ENCODE measurements at regions not wholly inside any gene's neighbourhood (a gene's known extent, or its start where the extent isn't known, plus 50 kb on each side); places are given as distances from the start of the nearest gene placed in this dataset.
"Not testable (repeated sequence)": the region's sequence is repeated elsewhere in the genome, so short reads cannot be mapped to it uniquely, and the experiment has no call there.

- H3K36me3 ChIP-seq (ENCODE audit: control insufficient read depth in 2 of 2, insufficient read depth in 2 of 2, low read length in 1 of 2); H3K9me3 ChIP-seq (ENCODE audit: control insufficient read depth in 2 of 2, insufficient read depth in 1 of 2, low read depth in 1 of 2, low read length in 1 of 2); H3K4me3 ChIP-seq (ENCODE audit: low read depth in 1 of 2, low read length in 2 of 2); H3K27ac ChIP-seq (ENCODE audit: low read depth in 2 of 2, low read length in 1 of 2); H3K4me1 ChIP-seq (ENCODE audit: control insufficient read depth in 2 of 2, insufficient read depth in 2 of 2, low read length in 1 of 2); H3K27me3 ChIP-seq (ENCODE audit: control insufficient read depth in 1 of 2, insufficient read depth in 2 of 2, low read length in 2 of 2): not testable (repeated sequence)
- WGBS, 2 donors, result 98 to 99% methylated on average over 6 of the region's 6 CpGs
These were observed 53.4 kb upstream of the MED14 start for GRCh38 chrX:40788698-40789097.

- Histone ChIP-seq H3K4me3 (ENCODE audit: low read depth in 1 of 2, low read length in 2 of 2) (no peak overlapping the region), H3K36me3 (ENCODE audit: control insufficient read depth in 2 of 2, insufficient read depth in 2 of 2, low read length in 1 of 2) (no peaks in the 10 kb centered on the region), H3K9me3 (ENCODE audit: control insufficient read depth in 2 of 2, insufficient read depth in 1 of 2, low read depth in 1 of 2, low read length in 1 of 2) (no peaks in the 10 kb centered on the region), H3K4me1 (ENCODE audit: control insufficient read depth in 2 of 2, insufficient read depth in 2 of 2, low read length in 1 of 2) (no peaks in the 10 kb centered on the region), H3K27me3 (ENCODE audit: control insufficient read depth in 1 of 2, insufficient read depth in 2 of 2, low read length in 2 of 2) (no peaks in the 10 kb centered on the region), H3K27ac (ENCODE audit: low read depth in 2 of 2, low read length in 1 of 2) (no peak overlapping the region)
- WGBS, 2 donors, result 77 to 87% methylated on average over 1 of the region's 1 CpG
These were observed 57.1 kb upstream of the MED14 start for GRCh38 chrX:40792433-40792832.

GRCh38 chrX:40794829-40795130 is 59.4 kb upstream of the MED14 start:
- peak overlapping the region in 1 of 2 donors; percentile 55 for H3K27ac ChIP-seq (ENCODE audit: low read depth in 2 of 2, low read length in 1 of 2)

GRCh38 chrX:40799745-40800144 is 64.4 kb upstream of the MED14 start:
- H3K4me1 ChIP-seq (ENCODE audit: control insufficient read depth in 2 of 2, insufficient read depth in 2 of 2, low read length in 1 of 2); H3K27me3 ChIP-seq (ENCODE audit: control insufficient read depth in 1 of 2, insufficient read depth in 2 of 2, low read length in 2 of 2); H3K36me3 ChIP-seq (ENCODE audit: control insufficient read depth in 2 of 2, insufficient read depth in 2 of 2, low read length in 1 of 2); H3K4me3 ChIP-seq (ENCODE audit: low read depth in 1 of 2, low read length in 2 of 2); H3K27ac ChIP-seq (ENCODE audit: low read depth in 2 of 2, low read length in 1 of 2); H3K9me3 ChIP-seq (ENCODE audit: control insufficient read depth in 2 of 2, insufficient read depth in 1 of 2, low read depth in 1 of 2, low read length in 1 of 2): not testable (repeated sequence)
- WGBS, 2 donors, result 83% methylated on average over 3 of the region's 3 CpGs

More at GRCh38 chrX:40794829-40795130, 59.4 kb upstream of the MED14 start:
- WGBS, 2 donors, result 73 to 94% methylated on average over 1 of the region's 1 CpG
- H3K9me3 ChIP-seq (ENCODE audit: control insufficient read depth in 2 of 2, insufficient read depth in 1 of 2, low read depth in 1 of 2, low read length in 1 of 2); H3K27me3 ChIP-seq (ENCODE audit: control insufficient read depth in 1 of 2, insufficient read depth in 2 of 2, low read length in 2 of 2); H3K4me3 ChIP-seq (ENCODE audit: low read depth in 1 of 2, low read length in 2 of 2); H3K36me3 ChIP-seq (ENCODE audit: control insufficient read depth in 2 of 2, insufficient read depth in 2 of 2, low read length in 1 of 2); H3K4me1 ChIP-seq (ENCODE audit: control insufficient read depth in 2 of 2, insufficient read depth in 2 of 2, low read length in 1 of 2): not testable (repeated sequence)

GRCh38 chrX:40805404-40805803 is 70.1 kb upstream of the MED14 start:
- 84 to 91% methylated on average over 13 of the region's 13 CpGs for WGBS, 2 donors
- H3K27ac ChIP-seq (ENCODE audit: low read depth in 2 of 2, low read length in 1 of 2), result no peak overlapping the region
- no peak overlapping the region for H3K4me3 ChIP-seq (ENCODE audit: low read depth in 1 of 2, low read length in 2 of 2)
- H3K4me1 ChIP-seq (ENCODE audit: control insufficient read depth in 2 of 2, insufficient read depth in 2 of 2, low read length in 1 of 2), result no peaks in the 10 kb centered on the region
- H3K36me3 ChIP-seq (ENCODE audit: control insufficient read depth in 2 of 2, insufficient read depth in 2 of 2, low read length in 1 of 2), result no peaks in the 10 kb centered on the region
- no peaks in the 10 kb centered on the region for H3K27me3 ChIP-seq (ENCODE audit: control insufficient read depth in 1 of 2, insufficient read depth in 2 of 2, low read length in 2 of 2)
- H3K9me3 ChIP-seq (ENCODE audit: control insufficient read depth in 2 of 2, insufficient read depth in 1 of 2, low read depth in 1 of 2, low read length in 1 of 2), result no peaks in the 10 kb centered on the region

GRCh38 chrX:40806513-40807220 is 71.3 kb upstream of the MED14 start:
- Histone ChIP-seq H3K27me3 (ENCODE audit: control insufficient read depth in 1 of 2, insufficient read depth in 2 of 2, low read length in 2 of 2) (no peaks in the 10 kb centered on the region), H3K9me3 (ENCODE audit: control insufficient read depth in 2 of 2, insufficient read depth in 1 of 2, low read depth in 1 of 2, low read length in 1 of 2) (no peaks in the 10 kb centered on the region), H3K4me3 (ENCODE audit: low read depth in 1 of 2, low read length in 2 of 2) (no peak overlapping the region), H3K36me3 (ENCODE audit: control insufficient read depth in 2 of 2, insufficient read depth in 2 of 2, low read length in 1 of 2) (no peaks in the 10 kb centered on the region), H3K27ac (ENCODE audit: low read depth in 2 of 2, low read length in 1 of 2) (no peak overlapping the region), H3K4me1 (ENCODE audit: control insufficient read depth in 2 of 2, insufficient read depth in 2 of 2, low read length in 1 of 2) (no peaks in the 10 kb centered on the region)
- WGBS, 2 donors, result 71 to 85% methylated on average over 8 of the region's 8 CpGs

- Histone ChIP-seq H3K4me3 (ENCODE audit: low read depth in 1 of 2, low read length in 2 of 2) (no peak overlapping the region), H3K27ac (ENCODE audit: low read depth in 2 of 2, low read length in 1 of 2) (no peak overlapping the region), H3K27me3 (ENCODE audit: control insufficient read depth in 1 of 2, insufficient read depth in 2 of 2, low read length in 2 of 2) (no peaks in the 10 kb centered on the region), H3K9me3 (ENCODE audit: control insufficient read depth in 2 of 2, insufficient read depth in 1 of 2, low read depth in 1 of 2, low read length in 1 of 2) (no peaks in the 10 kb centered on the region), H3K4me1 (ENCODE audit: control insufficient read depth in 2 of 2, insufficient read depth in 2 of 2, low read length in 1 of 2) (no peaks in the 10 kb centered on the region), H3K36me3 (ENCODE audit: control insufficient read depth in 2 of 2, insufficient read depth in 2 of 2, low read length in 1 of 2) (no peaks in the 10 kb centered on the region)
- 56 to 66% methylated on average over 4 of the region's 4 CpGs for WGBS, 2 donors
These were observed 72.0 kb upstream of the MED14 start for GRCh38 chrX:40807384-40807783.

- Histone ChIP-seq H3K9me3 (ENCODE audit: control insufficient read depth in 2 of 2, insufficient read depth in 1 of 2, low read depth in 1 of 2, low read length in 1 of 2) (no peaks in the 10 kb centered on the region), H3K27me3 (ENCODE audit: control insufficient read depth in 1 of 2, insufficient read depth in 2 of 2, low read length in 2 of 2) (no peaks in the 10 kb centered on the region), H3K27ac (ENCODE audit: low read depth in 2 of 2, low read length in 1 of 2) (no peak overlapping the region), H3K4me3 (ENCODE audit: low read depth in 1 of 2, low read length in 2 of 2) (no peak overlapping the region), H3K4me1 (ENCODE audit: control insufficient read depth in 2 of 2, insufficient read depth in 2 of 2, low read length in 1 of 2) (no peaks in the 10 kb centered on the region), H3K36me3 (ENCODE audit: control insufficient read depth in 2 of 2, insufficient read depth in 2 of 2, low read length in 1 of 2) (no peaks in the 10 kb centered on the region)
- WGBS, 2 donors, result 84 to 93% methylated on average over 2 of the region's 2 CpGs
These were observed 72.9 kb upstream of the MED14 start for GRCh38 chrX:40808203-40808602.

GRCh38 chrX:40809210-40809609 is 73.9 kb upstream of the MED14 start:
- Histone ChIP-seq H3K4me3 (ENCODE audit: low read depth in 1 of 2, low read length in 2 of 2) (no peak overlapping the region), H3K27me3 (ENCODE audit: control insufficient read depth in 1 of 2, insufficient read depth in 2 of 2, low read length in 2 of 2) (no peaks in the 10 kb centered on the region), H3K36me3 (ENCODE audit: control insufficient read depth in 2 of 2, insufficient read depth in 2 of 2, low read length in 1 of 2) (no peaks in the 10 kb centered on the region), H3K9me3 (ENCODE audit: control insufficient read depth in 2 of 2, insufficient read depth in 1 of 2, low read depth in 1 of 2, low read length in 1 of 2) (no peaks in the 10 kb centered on the region), H3K4me1 (ENCODE audit: control insufficient read depth in 2 of 2, insufficient read depth in 2 of 2, low read length in 1 of 2) (no peaks in the 10 kb centered on the region), H3K27ac (ENCODE audit: low read depth in 2 of 2, low read length in 1 of 2) (no peak overlapping the region)

GRCh38 chrX:40815045-40815444 is 79.7 kb upstream of the MED14 start:
- not testable (repeated sequence) for H3K36me3 ChIP-seq (ENCODE audit: control insufficient read depth in 2 of 2, insufficient read depth in 2 of 2, low read length in 1 of 2); H3K27ac ChIP-seq (ENCODE audit: low read depth in 2 of 2, low read length in 1 of 2); H3K4me3 ChIP-seq (ENCODE audit: low read depth in 1 of 2, low read length in 2 of 2); H3K9me3 ChIP-seq (ENCODE audit: control insufficient read depth in 2 of 2, insufficient read depth in 1 of 2, low read depth in 1 of 2, low read length in 1 of 2); H3K27me3 ChIP-seq (ENCODE audit: control insufficient read depth in 1 of 2, insufficient read depth in 2 of 2, low read length in 2 of 2); H3K4me1 ChIP-seq (ENCODE audit: control insufficient read depth in 2 of 2, insufficient read depth in 2 of 2, low read length in 1 of 2)
